GM18499 (cell line): ENCODE measurements at regions not wholly inside any gene's neighbourhood (a gene's known extent, or its start where the extent isn't known, plus 50 kb on each side); places are given as distances from the start of the nearest gene placed in this dataset.

Experiments used
- ATAC-seq: cut with Tn5 transposase; IDR thresholded peaks from one replicate; pipeline ENCODE4 v1.9.1; 2021; ENCODE audit warnings: moderate number of reproducible peaks; ENCODE audit not compliant: insufficient read depth, unreplicated experiment

DNA sequence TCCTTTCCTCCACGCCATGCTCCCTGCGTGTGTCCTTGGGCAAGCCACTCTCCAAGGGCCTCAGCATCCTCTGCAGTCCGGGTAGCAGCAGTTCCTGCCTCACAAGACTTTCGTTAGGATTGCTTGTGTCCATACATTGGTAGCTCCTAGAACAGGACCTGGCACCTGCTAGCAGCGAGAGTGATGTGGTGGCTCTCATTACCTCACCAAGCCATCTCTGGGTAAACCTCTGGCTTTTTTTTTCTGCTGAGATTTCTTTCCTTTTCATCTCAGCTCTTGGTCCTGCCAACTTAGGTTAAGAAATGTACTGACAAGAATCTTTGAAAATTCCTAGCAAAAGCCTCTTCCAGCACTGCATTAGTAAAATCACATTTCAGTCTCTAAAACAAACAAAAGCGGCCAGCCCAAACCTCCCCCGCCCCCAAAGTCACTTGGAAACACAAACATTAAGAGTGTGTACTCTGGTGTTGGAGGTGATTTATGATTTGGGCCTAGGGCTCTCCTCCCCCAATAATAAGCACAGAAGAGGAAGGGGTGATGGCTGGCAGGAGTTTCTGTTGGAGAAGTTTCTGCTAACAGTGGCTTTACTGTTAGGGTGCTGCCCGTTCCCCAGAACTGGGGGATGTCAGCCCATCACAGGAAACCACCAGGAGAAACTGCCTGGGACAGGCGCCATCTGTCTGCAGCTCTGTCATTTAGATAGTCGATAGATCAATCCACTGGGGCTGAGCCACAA lies 199.2 kb downstream of the CD83 start:
- ATAC-seq = no peak

DNA sequence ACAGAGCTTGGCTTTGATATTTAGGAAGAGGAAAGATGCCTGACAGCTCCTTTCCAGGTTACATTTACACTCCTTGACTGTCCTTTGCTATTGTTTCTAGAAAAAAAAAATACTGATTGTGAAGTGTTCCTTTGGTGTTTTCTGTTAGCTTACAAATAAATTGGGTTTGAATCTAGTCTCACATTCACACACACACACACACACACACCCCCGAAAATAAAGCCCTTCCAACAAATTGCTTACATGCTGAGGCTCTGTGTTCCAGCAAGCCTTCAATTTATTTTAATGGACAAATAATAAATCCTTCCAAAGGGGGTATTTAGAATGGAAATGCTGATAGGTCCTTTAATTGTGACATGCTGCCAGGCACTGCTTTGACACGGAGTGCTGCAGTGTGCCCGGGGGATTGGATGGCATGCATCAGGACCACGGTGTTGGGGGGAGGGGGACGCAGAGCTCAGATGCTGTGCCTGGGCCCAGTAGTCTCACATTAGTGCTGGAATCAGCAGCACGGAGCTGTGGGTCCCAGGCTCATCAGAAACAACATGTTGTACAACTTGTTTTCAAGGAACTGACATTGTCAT lies 199.9 kb downstream of the CD83 start:
- ATAC-seq = no peak

DNA sequence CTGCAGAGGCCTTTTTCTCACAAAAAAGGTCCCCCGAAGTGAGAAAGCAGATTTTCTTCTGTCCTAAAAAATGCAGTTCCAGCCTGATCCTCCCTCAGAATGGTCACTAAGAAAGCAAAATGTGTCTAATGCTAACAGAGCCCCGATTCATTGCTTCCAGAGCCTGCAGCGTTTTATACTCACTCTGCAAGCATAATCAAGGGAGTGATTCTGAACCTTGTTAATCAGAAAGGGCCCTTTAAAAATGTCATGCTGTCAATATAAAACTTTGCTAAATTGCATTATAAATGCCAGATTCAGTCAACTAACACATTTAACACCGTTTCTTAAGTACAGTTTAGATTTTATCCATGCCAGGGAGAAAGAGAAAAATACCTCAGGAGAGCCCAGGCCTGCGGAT lies 202.8 kb downstream of the CD83 start:
- ATAC-seq = no peak

DNA sequence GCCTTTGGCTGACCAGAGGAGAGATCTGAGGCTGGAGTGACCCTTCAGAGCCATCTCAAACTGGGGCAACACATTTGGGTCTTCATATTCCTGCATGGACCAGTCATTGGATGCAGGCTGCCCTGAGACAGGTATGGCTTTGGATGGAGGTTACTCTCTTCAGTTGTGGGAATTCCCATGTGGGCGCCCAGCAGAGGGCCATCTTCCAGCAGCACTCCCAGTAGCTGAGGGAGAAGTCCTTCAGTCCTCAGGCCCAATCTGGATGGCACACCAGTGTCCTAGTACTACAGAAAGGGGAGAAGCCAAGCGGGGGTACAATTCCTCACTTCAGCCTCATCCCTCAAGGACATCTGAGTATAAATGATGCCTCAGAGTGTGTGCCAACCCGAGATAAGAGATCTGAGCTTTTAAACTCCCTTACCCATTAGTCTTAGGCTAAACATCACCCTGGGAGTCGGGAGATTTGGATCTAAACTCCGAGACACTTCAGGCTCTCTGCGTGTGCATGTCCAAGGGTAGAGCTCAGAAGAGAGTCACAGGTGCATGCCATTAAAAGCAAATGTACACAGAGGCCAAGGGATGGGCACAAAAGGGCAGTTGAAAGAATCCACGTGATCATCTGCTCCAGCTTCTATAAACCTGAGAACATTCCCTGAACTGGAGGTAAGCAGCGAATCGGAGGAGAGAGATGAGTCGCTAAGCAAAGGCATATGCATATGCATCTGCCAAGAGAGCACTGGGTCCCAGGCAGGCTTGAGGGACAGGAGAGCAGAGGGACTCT lies 204.6 kb downstream of the CD83 start:
- ATAC-seq = no peak

DNA sequence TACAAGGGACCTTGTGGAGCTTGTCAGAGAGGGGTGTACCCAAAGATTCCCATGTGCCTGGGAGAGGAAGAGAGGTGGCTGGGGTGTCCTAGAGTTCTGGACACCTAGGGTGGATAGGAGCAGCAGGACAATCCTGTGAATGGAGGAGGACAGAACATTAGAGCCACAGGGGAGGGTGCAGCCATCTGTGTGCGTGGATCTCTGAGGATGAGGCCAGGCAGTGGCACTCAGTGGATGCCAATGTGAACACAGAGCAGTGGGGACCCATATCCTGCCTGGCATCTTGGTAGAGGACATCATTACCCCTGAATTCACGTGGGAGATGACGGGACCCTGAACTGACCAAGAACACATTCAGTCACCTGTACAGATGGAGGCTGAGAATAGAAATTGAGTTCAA lies 205.3 kb downstream of the CD83 start:
- no peak for ATAC-seq

DNA sequence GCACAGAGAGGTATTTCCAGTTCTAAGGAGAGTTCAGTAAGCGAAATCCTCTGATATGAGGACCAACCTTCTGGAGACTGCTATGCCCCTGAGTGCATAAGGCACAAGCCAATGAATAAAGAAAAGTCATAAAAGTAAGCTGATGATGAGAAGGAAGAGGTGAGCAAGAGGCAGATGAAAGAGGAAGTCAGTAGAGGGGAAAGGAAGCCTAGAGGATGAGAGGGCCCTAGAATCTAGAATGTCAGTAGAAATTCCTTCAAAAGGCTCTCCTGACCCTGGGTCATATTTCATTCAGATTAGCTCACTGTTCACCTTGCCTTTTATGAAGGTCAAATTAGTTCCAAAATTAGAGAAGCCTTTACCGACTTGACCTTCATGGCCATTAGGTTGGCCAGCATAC lies 209.2 kb downstream of the CD83 start:
- no peak for ATAC-seq

DNA sequence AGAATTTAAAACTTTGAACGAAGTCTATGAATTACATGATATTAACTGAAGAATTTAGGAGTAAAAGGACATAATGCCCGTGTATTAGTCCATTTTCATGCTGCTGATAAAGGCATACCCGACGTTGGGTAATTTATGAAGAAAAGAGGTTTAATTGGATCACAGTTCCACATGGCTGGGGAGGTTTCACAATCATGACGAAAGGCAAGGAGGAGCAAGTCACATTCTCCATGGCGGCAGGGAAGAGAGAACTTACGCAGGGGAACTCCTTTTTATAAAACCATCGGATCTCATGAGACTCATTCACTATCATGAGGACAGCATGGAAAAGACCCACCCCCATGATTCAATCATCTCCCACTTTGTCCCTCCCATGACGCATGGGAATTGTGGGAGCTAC lies 210.6 kb downstream of the CD83 start:
- ATAC-seq = no peak

DNA sequence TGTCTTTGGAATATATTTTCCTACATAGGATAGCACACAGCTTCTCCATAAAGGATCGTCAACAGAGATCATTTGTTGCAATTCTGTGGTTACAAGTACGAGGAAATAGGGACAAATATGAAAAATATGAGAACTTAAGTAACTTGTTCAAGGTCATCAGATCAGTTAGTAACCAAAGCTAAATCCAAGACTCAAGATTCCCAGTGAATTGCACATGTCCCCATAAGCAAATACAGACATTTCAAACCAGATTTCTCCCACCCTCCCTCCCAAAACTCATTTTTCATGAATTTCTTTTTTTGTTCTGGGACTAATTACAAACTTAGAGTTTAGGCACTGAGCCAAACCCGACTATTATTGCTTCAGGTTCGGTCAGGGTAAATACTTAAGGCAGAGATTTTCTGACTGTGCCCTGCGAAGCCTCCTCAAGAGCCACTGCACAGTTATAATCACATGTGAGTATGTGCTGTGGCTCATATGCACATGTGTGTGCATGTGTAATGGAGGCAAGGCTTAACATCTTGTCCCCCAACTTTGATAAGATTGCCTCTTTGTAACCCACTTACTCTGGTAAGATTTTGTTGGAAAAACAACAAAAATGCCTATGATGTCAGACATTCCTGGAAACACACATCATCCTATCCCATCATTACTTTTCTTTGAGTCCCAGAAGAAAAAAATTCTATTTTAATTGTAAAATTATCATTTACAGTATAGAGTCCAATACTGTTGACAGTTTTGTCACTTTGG lies 216.2 kb downstream of the CD83 start:
- no peak for ATAC-seq

DNA sequence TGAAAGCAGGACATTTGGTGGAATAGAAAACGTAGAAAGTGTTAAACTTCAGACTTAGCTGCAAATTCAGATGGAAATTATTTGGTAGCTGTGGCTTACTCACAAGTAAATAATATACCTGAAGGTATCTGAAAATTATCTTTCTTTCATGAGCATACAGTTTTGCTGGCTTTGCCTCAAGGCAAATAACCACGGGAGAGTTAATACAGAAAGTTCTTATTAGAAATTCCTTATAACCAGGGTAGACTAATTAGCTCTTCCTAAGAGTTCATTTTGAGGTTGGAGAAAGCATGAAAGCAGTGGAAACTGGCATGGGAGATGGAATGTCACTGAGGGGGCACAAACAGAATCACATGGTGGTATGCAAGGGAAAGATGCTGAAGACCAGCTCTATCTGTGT lies 217.5 kb downstream of the CD83 start:
- no peak for ATAC-seq

DNA sequence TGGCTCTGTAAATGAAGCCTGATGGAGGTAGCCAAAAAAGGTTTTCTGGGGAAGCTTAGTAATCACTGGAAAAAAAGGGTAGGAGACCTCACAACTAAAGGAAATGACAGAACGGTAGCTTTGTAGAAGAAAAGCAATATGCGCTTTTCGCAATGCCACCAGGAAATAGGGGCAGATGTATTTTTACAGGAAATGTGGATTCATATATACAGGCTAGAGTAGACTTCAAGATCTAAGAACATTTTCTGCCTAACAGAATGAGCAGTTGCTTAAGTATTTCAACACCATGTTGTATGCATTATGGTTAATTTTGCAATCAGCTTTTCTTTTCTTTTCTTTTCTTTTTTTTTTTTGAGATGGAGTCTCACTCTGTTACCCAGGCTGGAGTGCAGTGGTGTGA lies 219.6 kb downstream of the CD83 start:
- ATAC-seq = no peak

DNA sequence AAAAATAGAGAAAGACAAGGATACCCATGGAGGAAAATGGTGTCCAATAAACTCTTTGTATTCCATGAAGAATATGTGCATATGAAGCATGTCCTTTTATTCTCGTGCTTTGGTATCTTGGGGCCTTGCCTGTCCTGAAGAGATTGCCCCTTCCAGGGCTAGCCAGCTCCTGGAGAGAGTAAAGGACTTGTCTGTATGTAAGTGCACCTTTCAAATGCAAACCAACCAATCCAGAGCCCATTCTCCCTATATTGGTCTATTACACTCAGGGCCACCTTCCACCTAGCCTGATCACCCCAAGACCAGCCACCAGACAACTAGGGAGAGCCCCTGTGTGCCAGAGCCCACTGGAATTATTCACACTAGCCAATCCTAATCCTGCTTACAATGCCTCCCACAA lies 221.6 kb downstream of the CD83 start:
- no peak for ATAC-seq

DNA sequence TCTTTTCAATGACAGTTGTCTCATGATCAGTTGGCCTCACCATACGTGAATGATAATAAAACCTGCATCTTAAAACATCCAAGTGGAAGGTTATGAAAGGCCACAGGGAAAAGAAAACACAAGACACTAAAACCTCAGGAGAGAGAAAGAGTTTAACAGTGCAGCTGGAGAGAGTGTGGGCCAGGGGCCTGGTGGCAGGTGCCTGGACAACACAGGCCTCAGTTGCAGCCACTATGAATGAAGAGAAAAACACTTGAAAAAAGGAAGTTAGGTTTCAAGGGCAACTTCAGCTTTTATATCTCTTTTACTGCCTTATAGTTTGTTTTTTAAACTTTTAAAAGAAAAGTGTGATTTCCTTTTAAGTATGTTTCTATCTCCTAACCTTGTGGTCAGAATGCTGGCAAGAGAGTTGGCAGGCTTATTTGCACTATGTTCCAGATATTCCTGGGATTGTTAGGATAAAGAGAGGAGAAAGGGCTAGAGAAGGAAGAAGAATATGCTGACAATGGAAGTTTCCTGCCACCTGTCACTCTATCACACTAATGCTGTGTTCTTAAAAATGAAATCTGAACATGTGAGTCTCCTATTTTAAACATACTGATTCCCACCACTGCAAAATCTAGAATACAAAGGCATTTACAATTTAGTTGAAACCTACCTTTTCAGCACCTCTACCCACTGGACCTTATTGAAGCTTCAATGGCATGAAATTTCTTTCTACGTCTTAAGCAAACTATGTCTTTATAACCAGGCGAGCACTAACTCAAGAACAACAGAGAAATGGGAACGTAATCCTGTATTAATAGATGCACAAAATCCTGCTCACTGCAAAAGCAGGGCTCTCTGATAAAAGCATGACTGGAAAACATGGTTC lies 222.4 kb downstream of the CD83 start:
- no peak for ATAC-seq

DNA sequence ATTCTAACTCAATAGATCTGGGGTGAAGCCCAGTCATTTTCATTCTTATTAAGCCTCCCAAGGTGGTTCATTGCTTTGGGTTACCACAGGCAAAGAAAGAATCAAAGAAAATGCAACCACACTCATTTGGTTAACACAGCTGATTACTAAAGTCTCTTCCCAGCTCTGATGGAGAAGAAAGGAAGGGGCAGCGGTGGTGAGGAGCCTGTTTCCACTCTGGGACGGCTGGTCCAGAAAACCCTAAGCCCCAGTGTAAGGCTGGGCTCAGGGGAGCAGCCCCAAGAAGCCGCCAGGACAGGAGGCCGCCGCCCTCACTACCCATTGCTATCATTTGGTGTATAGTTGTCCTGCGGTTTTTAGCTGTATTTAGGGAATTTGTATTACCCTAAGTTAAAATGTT lies 226.9 kb downstream of the CD83 start:
- no peak for ATAC-seq

DNA sequence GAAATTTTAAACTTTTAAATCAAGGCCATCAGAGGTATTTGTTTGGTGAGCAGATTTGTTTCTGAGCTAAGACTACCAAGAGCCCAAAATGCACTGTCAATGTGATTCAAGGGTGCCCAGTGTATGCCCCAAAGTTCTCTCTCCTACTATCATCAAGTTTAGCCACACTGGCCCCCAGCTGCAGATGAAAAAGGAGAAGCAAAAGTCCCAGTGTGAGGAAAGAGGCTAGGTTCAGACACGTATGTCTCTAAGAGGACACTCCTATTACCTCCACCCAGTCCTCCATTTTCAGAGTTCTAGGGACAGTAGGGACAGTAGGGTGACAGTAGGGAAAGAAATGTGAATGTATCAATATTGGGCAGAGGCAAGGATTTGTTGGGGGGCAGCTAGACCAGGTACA lies 230.8 kb downstream of the CD83 start:
- no peak for ATAC-seq

DNA sequence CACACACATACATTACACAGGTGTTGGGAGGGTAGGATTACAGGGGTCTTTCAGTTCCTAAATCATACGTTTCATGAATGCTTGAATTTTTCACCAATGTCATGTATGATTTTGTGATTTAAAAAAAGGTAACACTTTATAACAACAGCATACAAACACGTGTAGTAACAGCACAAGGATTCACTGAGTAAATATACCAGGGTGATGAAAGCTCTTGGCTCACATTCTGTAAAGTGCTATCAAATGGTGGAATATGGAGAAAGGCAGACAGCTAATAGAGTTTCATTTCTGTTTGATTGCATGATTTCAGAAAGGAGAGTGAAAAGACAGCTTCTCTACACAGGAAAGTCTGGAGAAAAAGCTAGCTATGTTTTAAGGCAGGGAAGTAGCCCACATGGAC lies 231.9 kb downstream of the CD83 start:
- ATAC-seq = no peak

DNA sequence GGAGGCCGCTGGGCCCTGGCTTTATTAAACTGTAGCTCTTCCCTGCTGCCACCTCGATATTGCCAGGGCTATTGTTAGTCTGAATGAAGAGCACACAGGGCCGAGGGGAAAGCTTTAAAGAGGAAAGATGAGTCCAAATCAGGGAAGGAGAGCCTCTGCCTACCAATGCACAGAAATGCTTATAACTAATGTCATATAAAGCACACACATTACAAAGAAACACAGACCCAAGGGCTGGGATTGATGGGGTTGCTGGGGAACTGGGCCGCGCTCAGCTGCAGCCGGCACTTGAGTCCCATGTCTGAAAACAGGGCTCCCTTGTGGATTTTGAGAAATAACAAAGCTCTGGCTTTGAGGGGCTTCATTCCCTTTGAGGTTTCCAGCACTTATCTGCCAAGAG lies 232.6 kb downstream of the CD83 start:
- no peak for ATAC-seq

DNA sequence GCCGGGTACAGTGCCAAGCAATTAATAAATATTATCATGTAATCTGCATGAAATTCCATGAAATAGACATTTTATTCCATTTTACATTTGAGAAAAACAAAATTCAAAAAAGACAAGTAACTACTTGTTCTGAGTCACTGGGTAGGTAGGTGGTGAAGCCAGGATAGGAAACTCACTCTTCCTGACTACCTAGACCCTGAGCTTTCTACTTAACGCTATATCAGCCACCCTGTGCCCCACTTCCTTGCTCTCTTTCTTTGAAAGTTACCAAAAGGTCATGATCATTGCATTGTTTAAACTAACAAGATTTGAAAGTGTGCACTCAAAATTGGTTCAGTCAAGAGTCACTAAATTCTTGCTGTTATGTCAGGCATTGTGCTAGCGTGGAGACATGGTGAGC lies 235.7 kb downstream of the CD83 start:
- ATAC-seq = no peak

DNA sequence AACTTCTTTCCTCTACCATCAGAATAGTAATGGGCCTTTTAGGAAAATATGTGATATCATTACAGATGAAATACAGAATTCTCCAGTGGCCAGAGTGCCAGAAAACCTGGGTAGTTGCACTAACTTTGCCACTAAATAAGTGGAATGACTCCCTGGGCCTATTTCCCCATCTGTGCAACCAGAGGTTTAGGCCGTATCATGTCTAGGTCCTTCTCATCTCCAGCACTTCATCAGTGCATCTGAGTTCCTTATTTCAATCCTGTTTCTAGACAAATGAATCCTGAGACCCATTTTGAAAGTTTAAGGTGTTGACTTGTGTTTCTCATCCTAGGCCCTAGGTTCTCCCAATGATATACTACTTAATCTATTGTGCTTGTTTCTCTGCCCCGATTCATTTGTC lies 236.2 kb downstream of the CD83 start:
- no peak for ATAC-seq

DNA sequence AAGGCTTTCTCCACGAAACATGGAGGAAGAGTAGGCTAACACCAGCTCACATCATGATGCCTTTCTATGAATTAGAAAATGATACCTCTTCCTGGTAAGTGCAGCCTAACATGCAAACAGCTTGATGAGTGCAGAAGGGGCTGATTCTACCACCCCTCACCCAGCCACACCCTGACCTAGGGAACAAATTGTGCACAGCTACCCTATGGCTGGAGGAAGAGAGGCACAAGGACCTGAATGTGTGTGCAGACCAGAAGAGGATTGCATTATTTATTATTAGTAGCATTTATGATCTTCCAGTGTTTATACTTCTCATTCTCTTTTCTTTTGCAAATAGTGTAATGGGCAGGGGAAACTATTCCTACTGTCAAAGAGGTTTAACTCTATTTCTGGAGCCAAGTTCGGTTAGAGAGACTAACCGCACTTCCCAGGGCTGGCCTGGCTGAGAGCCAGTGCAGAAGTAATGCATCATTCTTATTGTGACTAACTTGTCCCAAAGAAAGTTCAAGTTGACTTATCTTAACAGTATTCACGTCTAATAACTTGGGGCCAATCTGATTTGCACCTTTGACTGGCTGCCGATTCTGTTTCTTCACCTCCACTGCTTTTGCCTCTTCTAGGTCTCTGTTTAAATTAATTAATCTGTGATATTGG lies 237.5 kb downstream of the CD83 start:
- ATAC-seq = no peak

DNA sequence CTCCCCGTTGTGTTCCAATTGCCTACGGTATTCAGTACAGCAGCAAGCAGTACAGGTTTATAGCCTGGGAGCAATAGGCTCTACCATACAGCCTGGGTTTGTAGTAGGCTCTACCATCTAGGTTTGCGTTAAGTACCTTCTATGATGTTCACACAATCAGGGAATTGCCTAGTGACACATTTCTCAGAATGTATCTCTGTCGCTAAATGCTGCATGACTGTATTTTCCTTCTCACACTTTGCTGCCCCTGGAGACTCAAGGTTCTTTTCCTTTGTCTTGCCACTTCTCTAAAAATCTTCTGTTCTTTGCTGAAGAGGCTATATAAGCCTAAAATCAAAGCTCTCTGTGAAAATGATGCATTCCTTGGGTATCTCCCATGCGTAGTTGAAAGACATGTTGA lies 241.9 kb downstream of the CD83 start:
- ATAC-seq = no peak
